ENCODE measurements at regions not wholly inside any gene's neighbourhood (a gene's known extent, or its start where the extent isn't known, plus 50 kb on each side); places are given as distances from the start of the nearest gene placed in this dataset.

- FAIRE-seq, result no peak
Measured at GRCh38 chr12:126747530-126748149, 1519.3 kb upstream of the TMEM132C start.

GRCh38 chr12:126752021-126752420 lies 1514.9 kb upstream of the TMEM132C start:
- FAIRE-seq, result no peak

GRCh38 chr12:126757326-126757725 lies 1509.6 kb upstream of the TMEM132C start:
- FAIRE-seq, result no peak

DNA sequence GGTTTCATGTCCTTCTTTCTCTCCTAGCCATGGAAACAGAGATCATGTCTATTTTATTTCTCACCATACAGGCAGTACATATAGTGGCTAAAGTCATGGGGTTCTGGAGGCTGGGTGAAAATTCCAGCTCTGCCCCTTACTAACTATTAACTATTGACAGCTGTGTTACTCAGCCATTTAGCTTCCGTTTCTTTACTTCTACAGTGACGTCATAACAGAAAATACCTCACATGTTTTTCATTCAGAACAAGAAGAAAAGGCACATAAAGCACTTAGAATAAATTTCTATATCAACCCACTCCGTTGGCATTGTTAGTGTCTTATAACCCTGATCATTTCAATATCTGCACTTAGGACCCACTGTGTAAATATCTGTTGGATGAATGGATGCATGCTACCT lies 1506.9 kb upstream of the TMEM132C start:
- FAIRE-seq, result no peak

- FAIRE-seq, result no peak
Measured at GRCh38 chr12:126761420-126761819, 1505.5 kb upstream of the TMEM132C start.

GRCh38 chr12:126762150-126762549 lies 1504.8 kb upstream of the TMEM132C start:
- no peak for FAIRE-seq

- no peak for FAIRE-seq
Measured at GRCh38 chr12:126763359-126763758, 1503.6 kb upstream of the TMEM132C start.

GRCh38 chr12:126767334-126767733 lies 1499.6 kb upstream of the TMEM132C start:
- no peak for FAIRE-seq

DNA sequence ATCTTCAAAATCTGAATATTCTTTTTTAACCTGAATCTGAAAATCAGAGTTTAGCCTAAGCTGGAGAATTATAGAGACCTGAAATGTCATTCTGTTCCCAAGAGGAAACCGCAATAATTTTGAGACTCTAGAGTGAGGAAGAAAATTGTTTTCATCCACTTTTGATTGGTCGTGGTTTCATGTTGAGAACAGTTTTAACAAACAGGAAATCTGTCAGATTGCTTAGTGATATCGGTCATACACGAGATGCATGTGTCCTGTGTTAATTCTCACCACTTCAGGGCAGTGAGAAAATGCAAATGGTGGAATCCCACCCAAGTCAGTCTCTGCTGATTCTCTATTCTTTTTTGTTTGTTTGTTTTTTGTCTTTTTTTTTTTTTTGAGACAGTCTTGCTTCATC lies 1498.5 kb upstream of the TMEM132C start:
- no peak for FAIRE-seq

DNA sequence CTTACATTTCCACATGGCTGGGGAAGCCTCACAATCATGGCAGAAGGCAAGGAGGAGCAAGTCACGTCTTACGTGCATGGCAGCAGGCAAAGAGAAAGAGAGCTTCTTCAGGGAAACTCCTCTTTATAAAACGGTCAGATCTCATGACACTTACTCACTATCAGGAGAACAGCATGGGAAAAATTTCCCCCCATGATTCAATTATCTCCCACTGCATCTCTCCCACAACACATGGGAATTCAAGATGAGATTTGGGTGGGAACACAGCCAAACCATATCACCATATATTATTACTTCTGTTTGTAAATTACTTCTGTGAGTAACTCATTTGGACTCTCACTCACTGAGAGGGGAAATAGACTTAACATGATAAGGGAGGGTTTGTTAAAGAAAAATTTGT lies 1496.8 kb upstream of the TMEM132C start:
- FAIRE-seq, result no peak

GRCh38 chr12:126772171-126772864 lies 1494.7 kb upstream of the TMEM132C start:
- no peak for FAIRE-seq

- no peak for FAIRE-seq
Measured at GRCh38 chr12:126773012-126773411, 1494.0 kb upstream of the TMEM132C start.

- FAIRE-seq, result no peak
Measured at GRCh38 chr12:126773491-126773890, 1493.5 kb upstream of the TMEM132C start.

- no peak for FAIRE-seq
Measured at GRCh38 chr12:126776026-126776655, 1490.8 kb upstream of the TMEM132C start.

DNA sequence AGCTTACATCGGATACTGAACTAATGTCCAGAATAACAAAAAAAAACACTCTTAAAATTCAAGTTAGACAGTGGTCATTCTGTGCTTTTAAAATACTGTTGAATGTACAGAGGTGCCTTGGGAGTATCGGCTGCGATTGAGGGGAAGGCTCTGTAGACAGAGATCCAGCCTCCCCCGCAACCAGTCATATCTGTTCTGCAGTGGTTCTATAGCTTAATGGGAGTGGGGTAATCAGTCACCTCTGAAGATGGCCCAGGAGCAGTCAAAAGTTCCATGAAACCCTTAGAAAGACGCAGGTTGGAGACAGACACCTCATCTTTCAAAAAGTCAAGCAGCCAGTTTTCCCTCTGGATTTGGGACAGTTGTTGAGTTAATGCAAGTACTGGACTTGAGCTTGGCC lies 1486.6 kb upstream of the TMEM132C start:
- FAIRE-seq, result no peak

- no peak for FAIRE-seq
Measured at GRCh38 chr12:126781593-126781992, 1485.4 kb upstream of the TMEM132C start.

DNA sequence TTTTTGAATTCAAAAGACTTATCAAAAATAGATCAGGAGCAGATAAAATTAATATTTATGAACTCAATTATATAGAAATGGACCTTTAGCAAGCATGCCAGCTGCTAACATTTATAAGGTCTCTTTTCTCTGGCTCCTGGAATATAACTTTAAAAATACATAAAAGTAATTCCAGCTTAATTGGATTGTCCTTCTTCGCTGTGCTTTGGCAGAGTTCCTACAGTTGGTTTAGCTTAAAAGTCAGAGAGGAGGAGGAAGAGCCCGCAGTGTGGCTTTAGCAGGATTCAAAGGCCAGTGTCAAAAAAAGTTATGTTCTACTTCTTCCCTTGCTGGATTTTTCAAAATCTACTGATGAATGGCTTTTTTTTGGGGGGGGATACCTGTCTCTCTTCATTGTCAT lies 1484.9 kb upstream of the TMEM132C start:
- no peak for FAIRE-seq

- FAIRE-seq, result no peak
Measured at GRCh38 chr12:126784328-126784921, 1482.5 kb upstream of the TMEM132C start.

- FAIRE-seq, result no peak
Measured at GRCh38 chr12:126789963-126790362, 1477.0 kb upstream of the TMEM132C start.

DNA sequence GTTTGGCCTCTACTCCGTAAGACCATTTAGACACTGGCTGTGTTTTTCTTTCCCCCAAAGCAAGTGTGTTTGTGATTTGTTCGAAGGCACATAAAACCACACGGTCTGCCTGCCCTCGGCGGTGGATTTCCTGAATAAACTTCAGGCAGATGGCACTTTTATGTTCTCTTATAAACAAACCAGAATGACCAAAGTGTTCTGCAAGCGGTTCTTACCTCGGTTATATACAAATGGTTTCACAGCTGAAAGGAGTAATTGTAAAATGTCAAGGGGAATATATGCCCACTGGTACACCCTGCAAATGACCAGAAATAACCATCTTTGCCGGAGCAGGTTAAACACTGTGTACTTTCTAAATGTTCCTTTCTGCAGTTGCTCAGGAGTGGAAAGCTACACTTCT lies 1475.8 kb upstream of the TMEM132C start:
- no peak for FAIRE-seq

DNA sequence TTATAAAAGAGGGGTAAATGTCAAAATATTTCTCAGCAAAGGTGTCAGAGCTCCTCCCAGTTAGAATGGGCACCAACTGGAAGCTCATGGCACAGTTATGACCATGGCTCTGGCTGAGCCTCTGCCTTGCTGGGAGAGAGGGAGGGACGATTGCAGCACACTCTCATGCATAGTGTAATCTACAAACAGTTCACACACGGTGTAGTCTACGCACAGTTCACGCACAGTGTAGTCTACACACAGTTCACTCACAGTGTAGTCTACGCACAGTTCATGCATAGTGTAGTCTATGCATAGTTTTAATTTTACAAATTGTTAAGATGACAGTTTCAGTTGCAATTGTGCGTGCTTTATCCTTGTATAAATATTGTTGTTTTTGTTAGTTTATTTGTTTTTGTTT lies 1474.6 kb upstream of the TMEM132C start:
- no peak for FAIRE-seq

GRCh38 chr12:126797525-126797924 lies 1469.4 kb upstream of the TMEM132C start:
- FAIRE-seq, result no peak

- FAIRE-seq, result no peak
Measured at GRCh38 chr12:126798449-126798848, 1468.5 kb upstream of the TMEM132C start.

DNA sequence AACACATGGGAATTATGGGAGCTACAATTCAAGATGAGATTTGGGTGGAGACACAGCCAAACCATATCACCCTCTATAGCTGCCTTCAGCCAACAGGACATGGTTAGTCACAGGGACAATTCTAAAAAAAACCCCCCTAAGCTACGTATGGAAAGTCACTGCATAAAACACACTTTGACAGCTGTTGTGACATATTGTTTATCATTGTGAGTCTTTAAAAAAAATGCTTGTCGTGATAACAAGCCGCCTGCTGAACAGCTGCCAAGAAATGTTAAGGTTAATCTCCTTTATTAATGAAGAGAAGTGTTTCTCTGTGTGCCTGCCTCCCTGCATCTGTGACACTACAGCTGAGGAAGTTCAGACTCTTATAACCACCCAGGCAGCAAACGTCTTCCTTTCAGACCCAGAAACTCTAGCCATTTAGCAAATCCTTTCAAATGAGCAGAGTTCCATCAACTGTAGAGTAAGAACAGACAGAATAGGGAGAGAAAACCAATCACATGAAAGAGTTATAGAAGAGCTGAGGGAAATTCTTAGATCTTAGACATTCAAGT lies 1459.6 kb upstream of the TMEM132C start:
- no peak for FAIRE-seq

All from colon (tissue), 2 donors.